NCI-H2029 treated with DMSO at 0.1 percent for 48 hours (cell line): ENCODE measurements at regions not wholly inside any gene's neighbourhood (a gene's known extent, or its start where the extent isn't known, plus 50 kb on each side); places are given as distances from the start of the nearest gene placed in this dataset.

Experiments
- DNase-seq: peaks from one replicate; lab custom pipeline; 2025; lab: John Stamatoyannopoulos, UW

DNA sequence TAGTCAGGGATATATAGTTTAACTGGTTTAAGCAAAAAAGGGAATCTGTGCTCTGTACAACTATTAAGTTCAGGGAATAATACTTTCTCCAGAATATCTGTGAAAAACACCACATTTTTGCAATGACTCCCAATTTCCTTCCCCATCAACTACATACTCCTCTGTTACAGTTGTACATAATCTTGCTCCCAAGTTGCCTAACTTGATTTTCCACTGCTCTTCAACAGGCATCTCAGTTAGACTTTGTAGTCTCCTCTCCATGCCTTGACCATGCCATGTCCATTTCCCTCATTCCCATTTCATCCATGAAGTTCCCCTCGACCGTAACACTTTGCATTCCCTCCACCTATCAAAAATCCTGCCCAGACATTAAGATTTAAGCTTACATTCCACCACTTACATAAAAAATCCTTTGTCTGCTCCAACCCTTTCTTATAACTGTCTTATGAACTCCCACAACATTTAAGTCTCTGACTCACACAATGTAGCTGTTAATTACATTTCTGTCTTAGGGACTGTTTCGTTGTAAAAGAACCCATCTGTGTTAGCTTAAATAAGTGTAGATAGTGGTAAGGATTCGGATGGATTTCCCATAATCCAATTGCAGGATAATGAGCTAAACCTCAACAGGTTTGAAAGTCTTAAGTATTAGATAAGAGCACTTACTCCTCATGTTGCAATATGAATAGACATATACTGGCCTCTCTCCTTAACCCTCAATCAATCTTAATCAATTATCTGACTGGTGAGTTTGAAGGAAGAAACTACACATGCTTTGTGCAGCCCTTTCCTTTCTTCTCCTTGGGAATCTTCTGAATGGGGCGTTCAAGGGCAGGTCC, 156.5 kb downstream of the PAWR start:
- no peak for DNase-seq

DNA sequence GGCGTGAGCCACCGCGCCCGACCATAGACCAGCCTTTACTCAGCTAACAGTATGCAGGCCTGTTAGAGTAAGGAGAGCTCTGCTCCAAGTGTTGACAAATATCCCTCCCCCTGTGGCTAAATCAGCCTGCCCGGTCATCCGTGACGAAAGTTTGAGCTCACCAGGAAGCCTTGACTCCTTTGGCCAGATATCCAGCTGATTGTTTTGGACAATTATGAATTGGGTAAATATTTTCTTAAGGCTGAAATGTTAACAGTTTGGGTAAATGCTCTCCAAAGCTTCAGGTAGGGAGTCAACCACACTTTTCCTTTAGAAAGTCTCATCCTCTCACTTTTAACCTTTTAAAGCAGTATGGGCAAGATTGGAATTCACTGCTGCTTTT, 157.9 kb downstream of the PAWR start:
- DNase-seq = peak; percentile 9

DNA sequence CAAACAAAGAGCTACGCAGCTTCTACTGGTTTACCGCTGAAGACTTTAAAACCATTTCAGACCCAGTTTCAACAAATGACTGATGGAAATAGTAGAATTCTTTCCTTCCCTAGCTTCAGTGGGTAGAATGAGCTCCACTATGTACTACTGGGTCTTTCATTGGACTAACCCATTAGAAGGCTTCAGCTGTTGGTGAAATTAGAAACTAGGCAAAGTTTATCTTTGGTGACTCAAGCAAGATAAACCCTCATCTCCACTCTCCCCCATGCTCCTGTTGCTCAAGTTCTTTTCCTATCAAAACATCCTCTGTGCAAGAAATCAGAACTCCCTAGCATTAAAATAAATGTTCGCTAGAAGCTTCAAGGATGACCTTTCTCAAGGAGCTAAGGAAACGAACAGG, 159.2 kb downstream of the PAWR start:
- no peak for DNase-seq

DNA sequence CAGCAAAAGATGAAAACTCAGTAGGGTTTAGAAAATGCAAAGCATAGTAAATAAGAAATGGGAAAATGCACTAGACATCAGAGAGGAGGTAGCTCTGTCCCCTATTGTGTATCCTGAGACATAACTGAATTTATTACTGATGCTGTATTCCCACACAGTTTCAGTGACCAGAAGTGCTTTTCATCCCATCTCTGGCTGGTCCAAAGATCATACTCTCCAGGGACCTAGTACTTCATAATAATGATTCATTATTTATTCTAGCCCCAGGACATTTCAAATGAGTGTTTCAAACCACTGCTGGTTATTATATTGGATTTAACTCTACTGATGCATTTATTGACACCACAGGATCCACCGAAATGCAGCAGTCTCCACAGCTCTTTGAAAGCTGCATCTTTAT, 163.3 kb downstream of the PAWR start:
- no peak for DNase-seq

DNA sequence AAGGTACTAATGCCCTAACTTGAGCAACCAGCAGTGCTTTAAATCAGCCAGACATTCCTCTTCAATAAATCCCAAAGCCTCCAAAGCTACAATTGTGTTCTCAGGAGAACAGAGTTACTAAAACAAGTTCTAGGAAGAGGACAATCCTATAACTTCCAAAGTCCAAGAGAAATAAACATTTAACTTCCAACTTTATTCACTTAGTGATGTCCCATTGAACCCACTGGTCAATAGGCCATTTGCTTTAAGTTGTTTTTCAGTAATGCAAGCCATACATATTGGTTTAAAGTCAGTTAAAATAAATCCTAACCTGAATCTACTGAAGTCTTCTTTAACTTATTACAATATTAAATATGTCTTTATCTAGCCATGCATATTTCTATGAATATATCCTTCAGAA, 165.4 kb downstream of the PAWR start:
- no peak for DNase-seq

DNA sequence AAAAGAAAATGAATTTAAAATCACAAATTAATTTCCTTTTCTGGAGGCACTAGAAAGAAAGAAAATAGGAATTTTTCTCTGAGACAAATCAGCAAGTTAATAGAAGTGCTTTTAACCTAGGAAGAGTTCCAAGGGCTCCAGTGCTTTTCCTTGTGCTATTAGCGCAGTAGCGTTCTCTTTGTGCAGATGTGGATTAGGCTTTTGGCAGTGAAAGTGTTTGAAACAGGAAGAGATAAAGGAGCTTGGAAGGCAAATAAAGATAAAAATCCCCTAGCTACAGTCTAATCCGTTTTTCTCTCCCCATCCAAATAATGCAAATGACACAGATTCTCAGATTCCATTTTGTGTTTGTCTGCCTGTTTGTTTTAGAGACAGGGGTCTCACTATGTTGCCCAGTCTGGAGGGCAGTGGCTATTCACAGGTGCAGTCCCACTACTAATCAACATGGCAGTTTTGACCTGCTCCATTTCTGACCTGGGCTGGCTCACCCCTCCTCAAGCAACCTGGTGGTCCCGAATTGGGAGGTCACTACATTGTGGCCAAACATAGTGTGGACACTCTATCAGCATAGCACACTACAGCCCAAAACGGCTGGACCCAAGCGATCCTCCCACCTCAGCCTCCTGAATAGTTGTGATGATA, 166.1 kb downstream of the PAWR start:
- peak; percentile 5 for DNase-seq

DNA sequence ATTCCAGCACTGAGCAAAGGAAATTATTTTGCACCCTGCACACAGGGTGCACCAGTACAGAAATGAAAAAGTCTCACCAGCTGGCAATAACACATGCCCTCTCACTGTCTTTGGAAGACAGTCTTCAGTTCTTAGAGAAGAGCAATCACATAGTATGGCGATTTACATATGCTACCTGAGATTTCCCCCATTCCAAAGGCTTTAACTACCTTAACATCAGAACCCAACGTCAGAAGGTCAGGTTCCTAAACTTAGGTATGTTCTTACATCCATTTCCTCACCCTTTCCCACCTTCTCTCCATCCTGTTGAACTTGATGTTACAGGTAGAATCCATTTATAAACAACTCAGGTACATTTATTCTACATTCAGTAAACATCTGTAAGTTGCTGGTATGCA, 167.8 kb downstream of the PAWR start:
- no peak for DNase-seq

DNA sequence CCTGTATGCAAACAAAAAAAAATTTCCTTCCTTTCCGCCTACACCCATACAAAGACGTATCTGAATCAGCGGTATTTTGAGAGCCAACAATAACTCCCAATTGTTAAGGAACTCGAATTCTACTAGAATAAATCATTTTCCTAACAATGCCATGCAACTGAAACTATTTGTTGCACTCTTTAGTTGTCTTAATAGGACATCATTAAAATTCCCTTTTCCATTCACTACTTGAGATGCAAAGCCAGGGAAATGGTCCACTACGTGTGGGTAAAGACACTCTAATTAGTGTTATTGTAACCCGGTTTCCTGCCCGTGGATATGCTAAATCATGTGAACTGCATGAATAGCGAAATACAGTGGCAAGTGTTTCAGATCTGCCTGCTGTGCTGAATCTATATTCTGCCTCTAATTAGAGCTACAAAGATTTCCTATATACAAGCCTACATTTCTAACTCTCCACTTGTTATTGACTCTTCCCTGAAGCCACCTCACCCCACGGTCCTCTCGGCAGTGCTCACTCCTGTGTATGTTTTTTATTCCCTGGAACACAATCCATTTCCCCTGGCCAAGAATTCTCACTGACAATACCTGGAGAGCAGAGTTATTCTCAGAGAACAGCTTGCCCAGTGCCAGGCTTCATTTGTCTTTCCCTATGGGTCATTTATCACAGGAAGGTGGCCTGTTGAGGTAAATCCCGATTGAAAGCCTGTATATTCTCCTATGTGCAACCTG, 168.3 kb downstream of the PAWR start:
- DNase-seq = no peak

DNA sequence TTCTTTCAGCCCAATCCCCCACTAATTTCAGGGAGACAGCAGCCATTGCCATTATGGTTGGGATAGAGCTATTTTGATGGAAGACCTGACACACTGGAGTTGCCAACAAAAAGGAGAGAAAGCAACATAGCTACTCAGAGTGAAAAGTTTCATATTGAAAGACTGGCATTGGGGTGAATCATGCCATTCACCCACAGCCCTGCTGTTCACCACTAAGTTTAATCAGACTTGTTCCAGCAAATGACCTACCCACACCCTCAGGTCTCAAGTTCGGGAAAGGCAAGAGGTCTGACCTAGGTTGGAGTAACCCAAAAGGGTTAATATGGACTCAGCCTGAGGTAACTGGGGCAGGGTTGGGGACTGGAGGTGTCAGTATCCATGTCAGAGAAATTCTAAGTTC, 169.2 kb downstream of the PAWR start:
- no peak for DNase-seq

DNA sequence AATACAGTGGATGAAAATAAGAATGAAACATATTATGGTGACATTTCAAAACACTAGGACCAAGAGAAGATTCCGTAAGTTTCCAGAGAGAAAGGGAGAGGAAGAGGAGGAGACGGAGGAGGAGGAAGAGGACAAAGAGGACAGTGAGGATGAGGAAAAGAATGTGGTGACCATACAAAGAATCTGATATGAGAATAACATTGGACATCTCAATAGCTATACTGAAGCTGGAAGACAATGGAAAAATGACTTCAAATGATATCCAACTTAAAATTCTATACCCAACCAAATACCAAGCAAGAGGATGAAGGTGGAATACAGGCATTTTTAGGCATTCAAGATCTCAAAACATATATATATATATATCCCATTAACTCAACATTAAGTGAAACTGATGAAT, 173.4 kb downstream of the PAWR start:
- DNase-seq = no peak

DNA sequence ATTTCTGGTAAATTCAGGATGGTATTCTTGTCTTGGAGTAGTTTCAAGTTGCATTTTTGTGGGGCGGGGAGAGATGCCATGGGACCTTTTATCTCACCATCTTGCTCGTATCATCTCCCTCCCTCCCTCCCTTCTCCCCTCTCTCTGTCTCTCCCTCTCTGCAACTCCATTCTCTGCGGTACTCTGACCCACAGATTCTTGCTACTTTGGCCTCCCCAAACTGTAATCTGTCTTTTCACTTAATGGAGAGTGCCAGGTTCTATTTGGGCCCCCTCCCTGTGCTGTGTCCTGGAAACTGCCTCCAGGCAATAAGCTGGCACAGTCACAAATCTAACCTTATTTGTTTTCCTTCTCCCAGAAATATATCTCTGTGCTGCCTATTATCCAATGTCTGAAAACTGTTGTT, 175.2 kb downstream of the PAWR start:
- DNase-seq = no peak

DNA sequence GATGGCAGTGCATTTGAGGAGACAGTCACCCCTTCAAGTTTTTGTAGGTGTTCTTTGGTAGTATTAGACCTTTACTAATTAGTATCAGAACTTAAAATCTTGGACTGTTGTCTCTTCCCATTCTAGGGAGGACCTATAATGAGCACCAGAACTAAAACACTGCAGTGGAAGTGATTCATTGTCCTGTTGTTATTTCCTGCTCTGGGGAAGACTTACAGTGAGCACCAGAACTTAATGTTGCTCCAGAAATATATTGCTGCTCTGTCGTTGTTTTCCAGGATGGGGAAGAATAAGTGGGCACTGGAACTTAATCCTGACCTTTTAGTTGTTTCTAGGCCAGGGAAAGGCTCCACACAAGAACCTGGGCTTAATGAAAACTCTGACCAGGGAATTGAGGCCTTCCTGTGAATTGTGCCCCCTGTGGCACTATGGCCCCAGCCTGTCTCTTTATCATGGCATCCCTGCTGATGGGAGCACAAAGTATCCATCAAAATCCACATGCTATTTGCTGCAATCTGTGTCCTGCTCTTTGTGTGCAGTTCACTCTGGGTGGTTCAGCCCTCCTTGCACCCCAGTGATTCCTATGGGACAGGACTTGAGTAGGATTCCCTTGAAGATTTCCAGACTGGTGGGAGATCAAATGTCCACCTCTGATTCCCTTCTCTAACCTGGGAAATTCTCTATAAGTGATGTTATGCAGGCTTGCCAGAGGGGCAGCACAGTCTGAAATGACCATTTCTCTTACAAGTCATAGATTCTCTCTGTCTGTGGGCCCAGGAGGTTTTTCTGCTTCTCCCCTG, 175.8 kb downstream of the PAWR start:
- no peak for DNase-seq

DNA sequence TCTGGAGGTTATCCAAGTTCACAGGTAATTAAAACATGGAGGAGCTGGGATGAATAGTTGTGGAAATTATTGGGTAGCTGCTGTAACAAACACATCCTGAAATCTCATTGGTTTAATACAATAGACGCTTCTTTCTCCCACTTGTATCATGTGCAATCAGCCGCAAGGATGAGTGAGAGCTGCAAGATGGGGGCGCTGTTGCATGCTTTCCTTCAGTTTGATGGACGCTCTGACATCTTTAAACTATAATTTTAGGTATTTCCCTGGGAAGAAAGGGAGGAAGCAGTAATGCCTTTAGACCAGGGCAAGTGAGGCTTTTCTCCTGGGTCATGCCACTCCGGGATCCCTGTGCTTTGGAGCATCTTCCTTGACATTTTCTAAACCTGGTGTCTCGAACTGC, 178.7 kb downstream of the PAWR start:
- no peak for DNase-seq

DNA sequence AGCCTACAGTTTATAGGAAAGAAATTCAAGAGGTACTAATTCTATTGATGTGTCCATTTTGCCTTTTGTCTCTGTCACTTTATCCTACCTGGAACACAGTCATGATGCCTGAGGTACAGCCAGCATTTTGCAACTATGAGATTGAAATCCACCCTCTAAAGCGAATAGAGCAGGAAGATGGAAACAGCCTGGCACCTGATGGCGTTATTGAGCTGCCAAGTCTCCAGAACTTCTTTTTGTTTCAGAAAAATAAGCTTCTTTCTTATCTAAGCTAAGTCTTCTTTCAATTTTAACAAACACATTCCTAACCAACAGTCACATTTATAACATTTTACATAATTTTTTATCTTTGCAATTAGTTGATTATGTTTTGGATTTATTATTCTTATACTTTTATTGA, 182.1 kb downstream of the PAWR start:
- DNase-seq = no peak
